ENCODE measurements at regions not wholly inside any gene's neighbourhood (a gene's known extent, or its start where the extent isn't known, plus 50 kb on each side); places are given as distances from the start of the nearest gene placed in this dataset.
"Not testable (repeated sequence)": the region's sequence is repeated elsewhere in the genome, so short reads cannot be mapped to it uniquely, and the experiment has no call there.

GRCh38 chrX:65610481-65610880 is 57.0 kb upstream of the MSN start:
- DNase-seq (ENCODE audit: low spot score): no peak

- DNase-seq (ENCODE audit: low spot score): no peak
These were observed 57.4 kb upstream of the MSN start for GRCh38 chrX:65610040-65610439.

- DNase-seq (ENCODE audit: low spot score): no peak
These were observed 58.2 kb upstream of the MSN start for GRCh38 chrX:65609237-65609636.

GRCh38 chrX:65608026-65608425 is 59.4 kb upstream of the MSN start:
- DNase-seq (ENCODE audit: low spot score): no peak

- DNase-seq (ENCODE audit: low spot score): no peak
These were observed 60.2 kb upstream of the MSN start for GRCh38 chrX:65607070-65607742.

- DNase-seq (ENCODE audit: low spot score): no peak
These were observed 65.3 kb upstream of the MSN start for GRCh38 chrX:65602221-65602560.

- DNase-seq (ENCODE audit: low spot score): no peak
These were observed 65.8 kb upstream of the MSN start for GRCh38 chrX:65601530-65602220.

- no peak for DNase-seq (ENCODE audit: low spot score)
These were observed 66.3 kb upstream of the MSN start for GRCh38 chrX:65601126-65601525.

GRCh38 chrX:65600106-65600505 is 65.5 kb upstream of the LAS1L start:
- no peak for DNase-seq (ENCODE audit: low spot score)

GRCh38 chrX:65598559-65599147 is 64.1 kb upstream of the LAS1L start:
- DNase-seq (ENCODE audit: low spot score): no peak

GRCh38 chrX:65596270-65597034 is 61.9 kb upstream of the LAS1L start:
- DNase-seq (ENCODE audit: low spot score): no peak

- peak; percentile 78 for DNase-seq (ENCODE audit: low spot score)
These were observed 60.9 kb upstream of the LAS1L start for GRCh38 chrX:65595460-65595876.

GRCh38 chrX:65591206-65591605 is 56.6 kb upstream of the LAS1L start:
- DNase-seq (ENCODE audit: low spot score): no peak

- DNase-seq (ENCODE audit: low spot score): no peak
These were observed 54.7 kb upstream of the LAS1L start for GRCh38 chrX:65589304-65589703.

GRCh38 chrX:65588795-65589194 is 54.2 kb upstream of the LAS1L start:
- DNase-seq (ENCODE audit: low spot score): no peak

GRCh38 chrX:65587616-65588526 is 53.3 kb upstream of the LAS1L start:
- peak; percentile 21 for DNase-seq (ENCODE audit: low spot score)

- no peak for DNase-seq (ENCODE audit: low spot score)
These were observed 51.9 kb upstream of the LAS1L start for GRCh38 chrX:65586491-65586890.

GRCh38 chrX:65585226-65585625 is 50.6 kb upstream of the LAS1L start:
- DNase-seq (ENCODE audit: low spot score): not testable (repeated sequence)
